Gastroesophageal sphincter (tissue), 4 donors: ENCODE measurements at regions not wholly inside any gene's neighbourhood (a gene's known extent, or its start where the extent isn't known, plus 50 kb on each side); places are given as distances from the start of the nearest gene placed in this dataset.

Source experiments
- ATAC-seq: fragments of 150-250 bp; one replicate; pipeline ENCODE4 v1.9.1; 2016; ENCODE audit warnings: mild to moderate bottlenecking, moderate library complexity
- H3K27ac ChIP-seq, 4 donors: fragments of 200-600 bp; sonication (generic) in 3 of 4; 1 replicate in 3 of 4; 2 replicates in 1 of 4; pipeline ENCODE4 v1.5.1; 2016 to 2019
- H3K27me3 ChIP-seq: fragments of 200-600 bp; sonication (generic); one replicate; pipeline ENCODE4 v1.5.1; 2019
- H3K36me3 ChIP-seq, 2 donors: fragments of 200-600 bp; sonication (generic); one replicate each; pipeline ENCODE4 v1.5.1; 2019; ENCODE audit warnings: control low read depth in 1 of 2
- H3K4me1 ChIP-seq, 3 donors: fragments of 200-600 bp; sonication (generic); 1 replicate in 2 of 3; 2 replicates in 1 of 3; pipeline ENCODE4 v1.5.1; 2016 to 2019; ENCODE audit warnings: control low read depth in 2 of 3
- H3K4me3 ChIP-seq, 2 donors: fragments of 200-600 bp; sonication (generic); one replicate each; pipeline ENCODE4 v1.5.1; 2019; ENCODE audit warnings: mild to moderate bottlenecking in 1 of 2, moderate library complexity in 1 of 2
- H3K9me3 ChIP-seq, 3 donors: fragments of 200-600 bp; sonication (generic); one replicate each; pipeline ENCODE4 v1.5.1; 2017 to 2019; ENCODE audit warnings: control low read depth in 2 of 3
- CTCF ChIP-seq, 4 experiments: fragments of 200-600 bp in 2 of 4; fragments of 450-650 bp in 2 of 4; sonication (generic) in 1 of 4; IDR thresholded peaks; one replicate each; pipeline ENCODE4 v1.5.1; 2017 to 2019; ENCODE audit warnings: antibody characterized with exemption in 4 of 4, mild to moderate bottlenecking in 2 of 4, moderate library complexity in 2 of 4
- EP300 ChIP-seq: sonication (generic); formaldehyde crosslinking; IDR thresholded peaks from one replicate; pipeline ENCODE4 v1.6.1; 2017; ENCODE audit warnings: antibody characterized with exemption, mild to moderate bottlenecking
- POLR2A ChIP-seq, 2 donors: fragments of 450-650 bp; IDR thresholded peaks; one replicate each; pipeline ENCODE4 v1.6.1; 2017; ENCODE audit warnings: antibody characterized with exemption in 2 of 2, mild to moderate bottlenecking in 2 of 2, moderate library complexity in 1 of 2
- POLR2AphosphoS5 ChIP-seq: sonication (generic); formaldehyde crosslinking; IDR thresholded peaks from one replicate; pipeline ENCODE4 v1.6.1; 2017; ENCODE audit warnings: antibody characterized with exemption
- WGBS, 2 donors: methylation state at CpG; one replicate each; pipeline ENCODE4 v1.1.5; 2018; ENCODE audit warnings: low coverage in 1 of 2; 5-methylcytosine and 5-hydroxymethylcytosine counted together

DNA sequence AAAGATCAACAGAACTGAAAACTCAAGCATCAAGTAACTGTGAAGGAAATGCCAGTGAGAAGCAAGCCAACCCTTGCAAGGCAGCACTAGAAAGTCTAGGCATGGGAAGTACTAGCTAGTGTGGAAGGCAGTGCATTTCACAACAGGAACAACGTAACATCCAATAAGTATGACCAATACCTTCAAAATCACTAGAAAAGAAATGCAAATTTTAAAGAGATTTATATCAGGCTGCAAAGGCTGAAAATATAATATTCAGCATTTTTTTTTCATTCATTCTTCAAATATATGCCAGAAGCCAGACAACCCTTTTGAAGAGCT, 121.9 kb downstream of the DLEU7 start:
- TF ChIP-seq POLR2A (IDR thresholded peaks at IDR 0.05) (no peak), CTCF (IDR thresholded peaks at IDR 0.05) (no peak), EP300 (no peak), POLR2AphosphoS5 (no peak)
- H3K27ac ChIP-seq: no peak overlapping the region
- H3K36me3 ChIP-seq: no peaks in the 10 kb centered on the region
- no peaks in the 10 kb centered on the region for H3K9me3 ChIP-seq
- ATAC-seq: no peak
- no peaks in the 10 kb centered on the region for H3K4me1 ChIP-seq
- no peak overlapping the region for H3K4me3 ChIP-seq
- WGBS, 2 donors: 81% methylated on average over 1 of the region's 1 CpG; no CpG with 5 or more reads in 1 of the 2 donors
- no peaks in the 10 kb centered on the region for H3K27me3 ChIP-seq

DNA sequence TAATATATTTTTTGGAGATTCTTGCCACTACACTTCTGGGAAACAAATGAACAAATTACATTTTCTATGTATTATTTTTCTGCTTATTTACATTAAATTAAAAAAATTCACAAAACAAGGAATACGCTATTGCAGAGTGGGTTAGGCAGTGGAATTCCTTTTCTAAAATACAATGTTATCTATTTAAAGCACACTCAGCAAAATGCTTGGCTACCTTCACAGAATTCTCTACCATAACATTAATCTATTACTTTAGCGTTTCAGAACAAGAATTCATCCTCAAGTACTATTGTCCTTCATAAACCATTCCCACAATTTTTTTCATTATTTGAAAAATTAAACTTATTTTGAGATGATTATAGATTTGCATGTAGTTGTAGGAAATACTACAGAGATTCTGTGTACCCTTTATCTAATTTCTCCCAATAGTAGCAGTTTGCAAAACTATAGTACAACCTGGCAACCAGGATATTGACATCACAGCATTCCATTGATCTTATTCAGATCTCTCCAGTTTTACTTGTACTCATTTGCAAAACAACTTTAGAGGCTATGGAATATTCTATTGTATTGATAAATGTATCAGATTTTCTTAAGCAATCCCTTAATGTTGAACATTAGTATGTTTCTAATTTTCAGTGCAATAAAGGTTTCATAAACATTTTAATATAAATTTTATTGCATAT, 120.9 kb downstream of the DLEU7 start:
- 90 to 91% methylated on average over 2 of the region's 2 CpGs for WGBS, 2 donors
- no peak for TF ChIP-seq POLR2AphosphoS5
- no peak for TF ChIP-seq CTCF (IDR thresholded peaks at IDR 0.05)
- no peak for TF ChIP-seq POLR2A (IDR thresholded peaks at IDR 0.05)
- no peak for TF ChIP-seq EP300
- H3K4me3 ChIP-seq: no peak overlapping the region
- H3K36me3 ChIP-seq: no peaks in the 10 kb centered on the region
- H3K9me3 ChIP-seq: no peaks in the 10 kb centered on the region
- no peak for ATAC-seq
- no peaks in the 10 kb centered on the region for H3K4me1 ChIP-seq
- no peak overlapping the region for H3K27ac ChIP-seq
- H3K27me3 ChIP-seq: no peaks in the 10 kb centered on the region

- H3K27ac ChIP-seq: no peak overlapping the region
- no peaks in the 10 kb centered on the region for H3K27me3 ChIP-seq
- H3K9me3 ChIP-seq: no peaks in the 10 kb centered on the region
- H3K4me3 ChIP-seq: no peak overlapping the region
- WGBS, 2 donors: 90 to 97% methylated on average over 4 of the region's 4 CpGs
- H3K36me3 ChIP-seq: no peaks in the 10 kb centered on the region
- no peak for ATAC-seq
- no peak for TF ChIP-seq EP300
- TF ChIP-seq CTCF (IDR thresholded peaks at IDR 0.05): no peak
- no peak for TF ChIP-seq POLR2A (IDR thresholded peaks at IDR 0.05)
- TF ChIP-seq POLR2AphosphoS5: no peak
- H3K4me1 ChIP-seq: no peaks in the 10 kb centered on the region
These were observed 119.1 kb downstream of the DLEU7 start for GRCh38 chr13:50724438-50724837.

GRCh38 chr13:50724913-50725312, 118.6 kb downstream of the DLEU7 start:
- 75 to 86% methylated on average over 4 of the region's 5 CpGs for WGBS, 2 donors
- no peak for ATAC-seq
- no peak overlapping the region for H3K4me3 ChIP-seq

More at GRCh38 chr13:50724913-50725312, 118.6 kb downstream of the DLEU7 start:
- TF ChIP-seq POLR2A (IDR thresholded peaks at IDR 0.05): no peak
- no peak for TF ChIP-seq CTCF (IDR thresholded peaks at IDR 0.05)
- TF ChIP-seq EP300: no peak
- TF ChIP-seq POLR2AphosphoS5: no peak
- Histone ChIP-seq H3K4me1 (no peaks in the 10 kb centered on the region), H3K9me3 (no peaks in the 10 kb centered on the region), H3K27ac (no peak overlapping the region), H3K36me3 (no peaks in the 10 kb centered on the region), H3K27me3 (no peaks in the 10 kb centered on the region)
